AG08396 (cell line): ENCODE measurements at regions not wholly inside any gene's neighbourhood (a gene's known extent, or its start where the extent isn't known, plus 50 kb on each side); places are given as distances from the start of the nearest gene placed in this dataset.
"Not testable (repeated sequence)": the region's sequence is repeated elsewhere in the genome, so short reads cannot be mapped to it uniquely, and the experiment has no call there.

Source experiments
- DNase-seq: peaks from one replicate; pipeline ENCODE4 v3.0.0; 2012; ENCODE audit warnings: low spot score, mixed read lengths

GRCh38 chr1:43042773-43043457, 84.2 kb upstream of the SLC2A1 start:
- DNase-seq: no peak

- DNase-seq: no peak
Observed at GRCh38 chr1:43042127-43042526, 83.5 kb upstream of the SLC2A1 start.

- no peak for DNase-seq
Observed at GRCh38 chr1:43041591-43041990, 82.9 kb upstream of the SLC2A1 start.

- DNase-seq: no peak
Observed at GRCh38 chr1:43039228-43040055, 80.8 kb upstream of the SLC2A1 start.

GRCh38 chr1:43038232-43038935, 79.7 kb upstream of the SLC2A1 start:
- DNase-seq: no peak

GRCh38 chr1:43037466-43037865, 78.8 kb upstream of the SLC2A1 start:
- DNase-seq: no peak

- DNase-seq: no peak
Observed at GRCh38 chr1:43036932-43037331, 78.3 kb upstream of the SLC2A1 start.

GRCh38 chr1:43035821-43036741, 77.4 kb upstream of the SLC2A1 start:
- DNase-seq: peak; percentile 42

GRCh38 chr1:43034778-43035177, 76.1 kb upstream of the SLC2A1 start:
- DNase-seq: no peak

- no peak for DNase-seq
Observed at GRCh38 chr1:43034195-43034658, 75.6 kb upstream of the SLC2A1 start.

GRCh38 chr1:43031316-43032203, 72.9 kb upstream of the SLC2A1 start:
- no peak for DNase-seq

GRCh38 chr1:43024905-43025304, 66.2 kb upstream of the SLC2A1 start:
- no peak for DNase-seq

GRCh38 chr1:43021547-43022474, 63.1 kb upstream of the SLC2A1 start:
- DNase-seq: no peak

GRCh38 chr1:43019226-43019625, 60.6 kb upstream of the SLC2A1 start:
- DNase-seq: no peak

GRCh38 chr1:43018121-43018520, 59.5 kb upstream of the SLC2A1 start:
- DNase-seq: no peak

- DNase-seq: no peak
Observed at GRCh38 chr1:43015269-43015668, 56.6 kb upstream of the SLC2A1 start.

- not testable (repeated sequence) for DNase-seq
Observed at GRCh38 chr1:43014579-43014978, 55.9 kb upstream of the SLC2A1 start.

GRCh38 chr1:43011020-43011419, 52.4 kb upstream of the SLC2A1 start:
- DNase-seq: no peak

- no peak for DNase-seq
Observed at GRCh38 chr1:43009274-43009673, 50.6 kb upstream of the SLC2A1 start.
